HG03159 (cell line): ENCODE measurements at regions not wholly inside any gene's neighbourhood (a gene's known extent, or its start where the extent isn't known, plus 50 kb on each side); places are given as distances from the start of the nearest gene placed in this dataset.
"Not testable (repeated sequence)": the region's sequence is repeated elsewhere in the genome, so short reads cannot be mapped to it uniquely, and the experiment has no call there.

ENCODE experiments used
- ATAC-seq: cut with Tn5 transposase; IDR thresholded peaks from one replicate; pipeline ENCODE4 v1.9.1; 2021; ENCODE audit warnings: mild to moderate bottlenecking, moderate library complexity; ENCODE audit not compliant: unreplicated experiment

DNA sequence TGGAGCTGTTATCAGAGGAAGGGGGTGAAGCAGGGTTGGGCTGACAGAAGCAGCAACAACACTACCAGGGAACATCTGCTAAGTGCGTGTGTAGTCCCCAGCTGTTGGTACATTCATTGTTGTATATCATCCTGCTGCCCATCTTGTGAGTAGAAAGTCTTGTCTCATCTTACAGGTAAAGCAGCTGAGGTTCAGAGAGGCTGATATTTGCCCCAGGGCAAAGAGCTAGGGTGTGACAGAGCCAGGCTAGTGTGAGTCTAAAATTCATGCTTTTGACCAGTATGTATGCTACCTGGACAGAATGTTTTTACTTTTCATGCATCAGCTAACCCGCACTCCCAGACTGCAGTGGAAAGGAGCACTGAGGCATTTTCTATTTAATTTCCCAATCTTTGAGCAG is 221.6 kb downstream of the STK31 start:
- no peak for ATAC-seq

DNA sequence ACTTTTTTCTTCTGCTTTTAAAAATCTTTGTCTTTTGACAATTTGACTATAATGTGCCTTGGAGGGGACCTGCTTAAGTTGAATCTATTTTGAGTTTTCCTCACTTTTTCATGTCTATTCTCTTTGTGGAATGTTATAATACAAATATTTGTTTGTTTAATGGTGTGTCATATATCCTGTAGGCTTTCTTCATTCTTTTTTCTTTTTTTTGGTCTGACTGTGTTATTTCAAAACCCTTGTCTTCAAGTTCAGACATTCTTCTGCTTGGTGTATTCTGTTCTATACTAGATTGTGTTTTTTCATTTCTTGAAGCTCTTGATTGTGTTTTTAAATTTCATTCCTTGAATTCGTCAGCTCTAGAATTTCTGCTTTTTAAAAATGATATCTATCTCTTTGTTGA is 228.2 kb downstream of the STK31 start:
- no peak for ATAC-seq

DNA sequence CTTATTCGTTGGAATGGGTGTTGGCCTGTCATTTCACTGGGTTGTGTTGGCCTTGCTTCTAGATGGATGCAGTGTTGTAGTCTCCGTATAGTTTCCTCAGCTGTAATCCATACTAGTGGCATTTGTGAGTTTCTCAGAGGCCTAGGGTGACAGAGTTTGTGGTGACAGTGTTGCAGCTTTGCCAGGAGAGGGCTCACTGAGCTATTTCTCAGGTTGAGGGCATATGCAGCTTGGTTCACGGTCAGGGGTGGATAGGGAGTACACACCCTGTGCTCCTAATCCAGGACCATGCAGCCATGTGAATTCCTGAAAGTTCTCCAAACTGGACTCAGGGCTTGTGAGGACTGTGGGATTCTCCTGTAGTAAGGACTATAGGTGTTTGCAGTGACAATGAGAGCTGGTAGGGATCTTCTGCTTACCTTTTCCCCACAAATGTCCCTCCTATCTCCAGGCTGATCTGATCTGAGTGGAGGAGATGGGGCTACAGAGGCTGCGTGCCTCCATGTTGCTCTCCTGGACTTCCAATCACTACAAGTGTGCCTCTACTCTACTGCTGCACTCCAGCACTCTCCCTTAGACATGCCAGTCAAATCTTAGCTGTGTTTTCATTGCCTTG is 229.0 kb downstream of the STK31 start:
- peak; percentile 83 for ATAC-seq

DNA sequence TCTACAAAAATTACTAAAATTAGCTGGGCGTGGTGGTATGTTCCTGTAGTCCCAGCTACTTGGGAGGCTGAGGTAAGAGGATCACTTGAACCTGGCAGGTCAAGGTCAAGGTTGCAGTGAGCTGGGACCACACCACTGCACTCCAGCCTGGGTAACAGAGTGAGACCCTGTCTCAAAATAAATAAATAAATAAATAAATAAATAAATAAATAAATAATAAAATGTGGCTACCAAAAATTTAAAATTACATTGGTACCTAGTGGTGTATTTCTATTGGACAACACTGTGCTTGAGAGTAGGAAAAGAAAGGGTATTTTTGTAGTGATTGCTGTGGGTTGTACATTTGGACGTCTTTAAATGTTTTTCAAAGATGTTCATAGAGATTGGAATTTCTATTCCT is 229.7 kb downstream of the STK31 start:
- not testable (repeated sequence) for ATAC-seq

DNA sequence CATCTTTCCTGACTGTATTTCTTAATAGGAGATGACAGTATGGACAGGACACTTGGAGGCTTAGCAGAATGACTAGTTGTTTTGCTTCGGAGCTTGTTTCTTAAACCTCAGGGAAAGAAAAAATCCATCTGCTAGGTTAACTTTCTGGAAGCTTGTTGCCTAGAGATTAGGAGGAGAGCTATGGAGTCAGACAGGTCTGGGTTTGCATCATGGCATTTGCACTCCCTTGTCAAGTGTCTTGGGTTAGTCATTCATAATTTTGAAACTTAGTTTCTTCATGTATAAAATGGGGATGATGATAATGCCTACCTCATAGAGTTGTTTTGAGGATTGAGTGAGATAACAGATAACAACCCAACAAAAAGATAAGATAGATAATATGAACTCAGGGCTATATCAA is 231.5 kb downstream of the STK31 start:
- no peak for ATAC-seq

DNA sequence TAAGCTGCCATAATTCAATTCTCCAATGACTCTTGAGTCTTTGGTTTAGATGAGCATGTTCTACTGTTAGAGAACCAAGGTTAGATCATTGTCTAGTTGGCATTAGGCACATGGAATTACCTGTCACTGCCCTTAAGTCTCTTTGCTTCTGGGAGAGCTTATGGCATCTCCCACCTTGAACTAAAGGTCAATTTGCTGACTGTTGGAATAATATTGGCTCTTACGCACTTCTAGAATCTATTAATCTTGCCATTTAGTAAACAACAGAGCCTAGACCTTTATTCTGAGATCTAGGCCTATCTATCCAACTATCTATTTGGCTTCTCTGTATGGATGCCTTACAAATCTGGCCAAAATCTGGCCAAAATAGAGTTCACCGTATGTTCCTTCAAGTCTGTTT is 232.0 kb downstream of the STK31 start:
- no peak for ATAC-seq

DNA sequence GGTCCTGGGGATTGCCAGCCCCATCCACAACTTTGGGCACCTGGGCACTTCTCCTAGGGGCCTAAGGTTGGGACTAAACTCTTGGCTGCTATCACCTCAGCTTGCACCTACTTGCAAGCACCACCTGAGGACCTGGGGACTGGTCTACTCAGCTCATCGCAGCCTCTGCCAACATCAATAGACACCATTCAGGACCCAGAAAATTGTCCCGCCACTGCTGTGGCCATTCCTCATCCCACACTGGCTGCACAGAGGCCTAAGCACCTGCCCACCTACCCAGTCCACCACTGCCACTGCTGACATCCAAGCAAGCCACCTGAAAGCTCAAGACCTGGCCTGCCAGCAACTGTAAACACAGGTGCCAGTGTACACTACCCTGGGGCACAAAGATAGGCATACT is 234.1 kb downstream of the STK31 start:
- ATAC-seq = no peak

DNA sequence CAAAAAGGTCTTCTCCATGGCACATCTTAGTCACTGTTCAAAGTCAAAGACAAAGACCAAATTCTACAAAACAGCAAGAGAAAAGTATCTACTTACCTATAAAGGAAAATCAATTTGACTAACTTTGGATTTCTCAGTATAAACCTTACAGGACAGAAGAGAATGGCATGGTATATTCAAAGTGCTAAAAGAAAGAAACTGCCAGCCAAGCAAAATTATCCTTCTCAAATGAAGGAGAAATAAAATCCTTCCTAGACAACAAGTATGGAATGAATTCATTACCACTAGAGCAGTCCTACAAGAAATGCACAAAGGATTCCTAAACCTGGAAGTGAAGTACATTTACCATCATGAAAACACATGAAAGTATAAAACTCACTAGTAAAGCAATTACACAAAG is 235.5 kb downstream of the STK31 start:
- ATAC-seq = no peak

DNA sequence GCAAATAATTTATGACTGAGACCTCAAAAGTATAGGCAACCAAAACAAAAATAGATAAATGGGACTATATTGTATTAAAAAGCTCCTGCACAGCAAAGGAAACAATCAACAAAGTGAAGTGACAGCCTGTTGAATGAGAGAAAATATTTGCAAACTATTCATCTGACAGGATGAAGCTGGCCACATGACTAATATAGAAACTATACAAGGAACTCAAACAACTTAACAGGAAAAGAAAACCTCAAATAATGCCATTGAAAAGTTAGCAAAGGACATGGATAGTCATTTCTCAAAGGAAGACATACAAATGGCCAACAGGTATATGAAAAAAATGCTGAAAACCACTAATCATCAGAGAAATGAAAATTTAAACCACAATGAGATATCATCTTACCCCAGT is 245.1 kb downstream of the STK31 start:
- no peak for ATAC-seq

DNA sequence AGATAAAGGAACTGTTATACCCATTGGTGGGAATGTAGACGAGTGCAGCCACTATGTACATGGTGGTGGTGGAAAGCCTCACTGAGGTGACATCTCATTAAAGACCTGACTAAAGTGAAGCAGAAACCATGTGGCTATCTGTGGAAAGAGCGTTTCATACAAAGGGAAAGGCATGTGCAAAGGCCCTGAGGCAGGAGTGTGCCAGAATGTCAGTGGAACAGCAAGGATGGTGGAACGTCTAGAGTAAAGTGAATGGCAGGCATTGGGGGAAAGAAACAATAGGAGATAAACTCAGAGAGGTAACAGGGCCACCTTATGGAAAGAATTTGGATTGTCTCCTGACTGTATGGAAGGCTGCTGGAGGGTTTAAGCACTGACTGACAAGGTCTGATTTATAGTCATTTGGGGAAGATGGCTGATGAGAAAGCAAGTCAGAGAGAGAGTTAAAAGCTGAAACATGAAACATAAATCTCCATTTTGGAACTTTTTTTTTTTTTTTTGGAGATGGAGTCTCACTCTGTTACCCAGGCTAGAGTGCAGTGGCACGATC is 245.7 kb downstream of the STK31 start:
- no peak for ATAC-seq

DNA sequence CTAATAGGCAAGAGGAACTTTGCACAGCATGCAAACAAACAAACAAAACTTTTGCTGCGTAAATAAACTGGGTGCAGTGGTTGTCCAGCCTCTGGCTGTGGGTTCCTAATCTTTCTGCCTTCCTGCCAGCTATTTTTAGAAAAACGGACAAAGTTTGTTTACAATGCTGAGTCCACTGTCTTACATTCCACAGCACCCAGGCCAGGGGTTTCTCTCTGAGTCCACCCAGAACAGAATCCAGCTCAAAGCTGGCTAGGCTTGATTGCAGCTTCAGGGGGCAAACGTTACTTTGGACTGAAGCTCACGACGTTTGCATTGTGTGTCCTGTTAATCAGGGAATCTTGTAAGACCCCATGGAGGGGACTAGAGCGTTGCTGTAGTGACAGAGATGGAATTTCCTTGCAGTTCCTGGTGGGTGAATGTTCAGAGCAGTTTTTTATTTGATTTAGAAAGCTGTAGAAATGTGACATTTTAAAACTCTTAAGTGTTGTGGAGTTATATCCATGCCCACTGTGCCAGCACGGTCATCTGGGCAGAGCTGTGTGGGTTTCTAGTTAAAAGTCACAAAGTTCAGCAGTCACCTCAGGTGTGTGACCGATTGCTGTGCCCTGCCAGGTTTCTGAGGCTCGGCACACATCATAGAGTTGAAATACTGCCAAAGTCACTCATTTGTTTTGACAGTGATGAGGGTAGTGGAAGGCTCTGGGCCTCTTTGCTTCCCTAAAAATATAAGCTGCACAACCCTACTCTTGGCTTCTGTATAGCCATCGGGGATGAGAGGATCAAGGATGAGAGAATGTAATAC is 247.0 kb downstream of the STK31 start:
- no peak for ATAC-seq

DNA sequence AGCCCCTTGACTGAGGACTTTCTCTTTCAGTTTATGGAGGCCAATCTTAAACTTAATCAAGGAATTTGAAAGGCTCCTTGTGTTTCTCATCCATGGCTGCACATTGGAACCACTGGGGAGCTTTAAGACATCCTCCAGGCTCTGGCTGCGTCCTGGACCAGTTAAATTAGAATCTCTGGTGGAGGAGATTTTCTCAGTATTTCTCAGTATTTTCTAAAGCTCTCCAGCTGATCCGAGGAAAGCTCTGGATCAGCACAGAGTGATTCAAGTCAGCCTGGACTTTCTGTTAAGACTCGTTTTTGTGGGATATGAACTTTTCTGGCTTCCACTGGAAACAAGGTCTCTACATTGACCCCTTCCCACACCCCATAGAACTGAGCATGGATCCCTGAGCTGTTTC is 249.8 kb downstream of the STK31 start:
- no peak for ATAC-seq

DNA sequence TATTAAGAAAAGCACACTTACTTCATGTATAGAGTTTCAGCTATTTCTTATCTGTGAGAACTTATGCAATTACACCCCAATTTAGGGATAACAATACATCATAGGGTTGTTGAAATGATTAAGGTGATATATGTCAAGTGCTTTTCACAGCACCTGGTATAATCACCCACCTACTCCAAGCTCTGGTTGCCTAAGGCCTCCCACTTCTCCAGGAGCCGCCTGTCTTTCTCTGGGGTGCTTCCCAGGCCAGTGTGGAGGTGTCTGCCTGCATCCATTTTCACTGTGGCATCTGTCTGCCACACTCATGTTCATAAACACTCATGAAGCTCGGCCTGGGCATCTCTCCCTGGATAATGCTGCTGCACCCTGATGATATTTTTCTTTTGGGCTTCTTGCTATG is 250.3 kb downstream of the STK31 start:
- no peak for ATAC-seq

DNA sequence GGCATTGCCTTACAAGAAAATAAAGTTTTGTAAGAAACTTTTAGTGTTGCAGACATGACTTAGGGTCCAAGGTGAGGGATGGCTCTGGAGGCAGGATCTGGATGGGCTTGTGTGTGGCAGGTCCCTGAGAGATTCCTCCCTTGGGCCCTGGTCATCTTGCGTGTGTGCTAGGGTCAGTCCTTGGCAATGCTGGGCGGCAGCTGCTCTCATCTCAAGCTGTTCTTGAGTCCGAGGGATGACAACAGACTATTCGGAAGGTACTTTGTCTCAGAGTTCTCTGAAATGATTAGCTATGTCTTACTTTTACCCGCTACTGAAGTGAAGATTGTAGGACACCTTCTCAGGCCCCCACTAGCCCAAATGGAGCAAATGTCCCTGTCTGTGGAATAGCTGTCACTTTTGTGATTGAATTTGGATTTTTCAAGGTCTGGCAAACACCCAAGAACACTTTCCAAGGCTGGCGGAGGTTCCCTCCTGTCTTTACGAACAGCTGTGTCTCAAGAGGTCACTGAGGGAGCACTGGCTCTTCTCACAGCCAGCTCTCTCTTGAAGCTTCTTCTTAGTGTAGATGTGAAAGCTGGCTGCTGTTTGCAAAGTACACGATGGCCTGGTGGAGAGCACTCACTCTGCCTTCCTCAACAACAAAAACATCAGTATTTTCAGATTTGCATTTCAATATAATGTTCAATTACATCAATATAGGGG is 253.6 kb downstream of the STK31 start:
- no peak for ATAC-seq

DNA sequence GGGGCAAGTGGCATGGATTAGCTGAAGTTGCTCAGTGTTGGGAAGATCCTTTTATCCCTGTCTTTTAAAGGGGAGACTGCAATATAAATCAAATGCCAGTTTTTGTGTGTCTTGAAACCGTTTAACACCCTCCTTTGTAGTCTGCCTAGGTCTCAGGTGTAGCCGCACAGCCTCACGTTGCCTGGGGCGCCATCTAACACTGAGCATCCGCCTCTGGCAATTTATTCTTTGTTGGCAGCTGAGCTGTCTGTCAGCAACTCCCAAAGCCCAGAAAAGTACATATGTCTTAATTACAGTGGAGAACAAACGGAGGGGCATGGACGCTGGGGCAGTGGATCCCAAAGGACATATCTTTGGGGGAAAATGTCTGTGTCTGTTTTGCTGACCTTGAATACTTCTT is 254.7 kb downstream of the STK31 start:
- no peak for ATAC-seq

DNA sequence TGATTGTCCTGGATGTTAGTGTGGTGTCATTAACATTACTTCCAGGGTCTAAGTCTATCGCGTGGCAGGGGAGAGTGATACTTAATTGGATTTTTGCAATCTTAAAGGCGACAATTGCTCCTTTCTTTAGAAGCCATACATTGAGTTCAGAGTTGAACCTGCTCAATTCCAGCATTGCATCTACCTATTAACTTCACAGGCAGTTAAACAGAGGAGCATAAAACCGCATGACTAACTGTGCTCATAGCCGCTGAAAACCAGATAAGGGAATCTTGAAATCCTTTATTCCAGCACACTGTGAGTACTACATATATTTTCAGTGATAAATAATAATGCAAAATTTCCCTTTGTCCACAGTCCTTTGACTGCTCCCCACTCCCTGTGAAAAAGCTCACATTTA is 255.3 kb downstream of the STK31 start:
- no peak for ATAC-seq

DNA sequence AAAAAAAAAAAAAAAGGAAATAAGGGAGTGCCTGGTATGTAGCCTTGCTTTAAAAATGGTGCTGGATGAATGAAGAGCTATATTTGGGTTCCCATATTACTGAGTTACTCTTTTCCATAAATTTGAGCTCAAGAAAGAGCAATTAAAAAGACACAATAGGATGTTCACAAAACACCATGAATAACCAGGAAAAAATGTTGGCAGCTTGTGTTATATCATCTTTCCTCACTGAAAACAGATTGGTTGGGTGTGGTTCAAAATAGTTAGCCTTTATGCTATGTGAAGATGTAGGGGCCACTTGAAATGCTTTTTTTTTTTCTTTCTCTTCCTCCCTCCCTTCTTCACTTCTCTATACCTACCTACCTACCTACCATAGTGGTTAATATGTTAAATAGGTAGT is 256.9 kb downstream of the STK31 start:
- no peak for ATAC-seq

DNA sequence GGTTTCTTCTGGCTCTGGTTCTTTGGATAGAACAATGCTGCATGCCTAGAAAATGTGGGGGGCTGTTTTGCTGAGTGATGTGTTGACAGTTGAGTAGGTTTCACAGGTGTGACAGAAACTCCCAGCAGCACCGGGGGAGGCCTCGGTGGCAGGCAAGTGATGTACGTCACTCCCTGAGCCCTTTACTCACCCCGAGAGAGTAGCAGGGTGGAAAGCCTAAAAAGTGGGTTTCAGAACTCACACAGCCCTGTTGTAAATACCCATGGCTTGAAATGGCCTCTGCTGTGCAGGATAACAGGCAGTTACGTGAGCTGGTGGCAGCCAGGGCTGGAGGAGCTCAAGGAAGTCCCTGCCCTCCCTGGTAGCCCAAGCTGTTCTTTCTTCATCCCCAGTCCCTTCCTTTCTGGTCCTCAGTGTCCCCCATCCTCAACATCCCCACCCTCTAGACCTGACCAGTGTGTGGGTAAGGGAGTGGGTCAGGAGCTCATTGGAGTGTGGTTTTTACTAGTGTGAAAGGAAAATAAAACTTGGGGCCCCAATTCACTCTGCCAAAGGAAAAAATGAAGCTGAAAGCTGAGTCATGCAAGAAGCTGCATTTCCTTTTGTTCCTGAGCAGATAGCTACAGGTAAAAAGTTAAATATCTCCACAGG is 258.1 kb downstream of the STK31 start:
- ATAC-seq = no peak

DNA sequence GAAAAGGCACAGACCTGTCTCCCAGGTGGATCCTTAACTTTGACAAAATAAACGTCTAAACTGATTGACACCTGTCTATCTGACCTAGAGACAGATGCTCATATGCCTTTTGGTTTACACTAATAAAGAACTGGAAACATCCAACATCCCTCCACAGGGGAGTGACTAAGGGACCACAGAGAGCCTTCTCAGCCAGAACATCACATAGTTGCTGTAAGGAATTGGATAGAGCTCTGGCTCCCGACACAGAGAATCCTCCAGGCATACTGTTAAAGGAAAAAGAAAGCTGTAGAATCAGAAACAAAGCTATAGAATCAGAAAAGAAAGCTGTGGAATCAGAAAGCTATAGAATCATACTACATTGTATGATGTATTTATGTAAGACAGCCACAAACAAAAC is 258.8 kb downstream of the STK31 start:
- no peak for ATAC-seq

DNA sequence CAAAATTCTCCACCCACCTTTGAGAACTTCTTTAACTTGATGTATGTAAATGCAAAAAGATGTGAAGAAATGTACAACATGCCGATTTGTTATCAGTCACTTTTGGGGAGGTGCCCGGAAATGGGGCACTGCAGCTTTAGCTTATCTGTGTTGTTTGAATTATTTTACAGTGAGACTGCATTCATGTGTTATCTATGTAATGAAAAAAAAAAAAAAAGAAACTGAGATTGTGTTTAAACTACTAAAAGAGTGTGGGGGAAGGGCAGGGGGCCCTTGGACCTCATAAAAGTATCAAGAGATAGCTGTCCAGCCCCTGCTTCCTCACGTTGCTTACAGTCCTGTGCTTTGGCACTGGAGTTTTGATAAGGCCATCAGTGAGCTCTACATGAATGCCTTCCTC is 259.4 kb downstream of the STK31 start:
- no peak for ATAC-seq

DNA sequence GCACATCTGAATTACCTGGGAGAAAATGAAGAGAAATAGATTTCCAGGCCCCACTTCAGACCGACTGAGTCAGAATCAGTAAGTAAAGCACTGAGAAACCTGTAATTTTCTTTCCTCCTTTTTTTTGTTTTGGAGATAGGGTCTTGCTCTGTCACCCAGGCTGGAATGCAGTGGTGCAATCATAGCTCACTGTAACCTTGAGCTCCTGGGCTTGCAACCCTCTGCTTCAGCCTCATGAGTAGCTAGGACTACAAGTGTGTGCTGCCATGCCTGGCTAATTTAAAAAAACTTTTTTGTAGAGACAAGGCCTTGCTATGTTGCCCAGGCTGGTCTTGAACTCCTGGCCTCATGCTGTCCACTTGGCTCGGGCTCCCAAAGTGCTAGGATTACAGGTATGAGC is 260.2 kb downstream of the STK31 start:
- no peak for ATAC-seq
